A673 (cell line): ENCODE measurements at regions not wholly inside any gene's neighbourhood (a gene's known extent, or its start where the extent isn't known, plus 50 kb on each side); places are given as distances from the start of the nearest gene placed in this dataset.

ENCODE experiments used
- BruUV-seq: library from RNA; stranded (reverse); fragments of 400-500 nt; replicated peaks from 2 replicates; lab custom pipeline; 2021; lab: Mats Ljungman, UMichigan
- CTCF ChIA-PET: fragments of 300-600 bp; sonication (Branson Sonifier 250); formaldehyde crosslinking; loops from one replicate; lab custom pipeline; 2022; ENCODE audit warnings: antibody characterized with exemption; lab: Charles Lee
- POLR2A ChIA-PET: fragments of 300-600 bp; sonication (Branson Sonifier 250); formaldehyde crosslinking; loops from one replicate; lab custom pipeline; 2022; ENCODE audit warnings: antibody characterized with exemption; ENCODE audit not compliant: low non-redundant PET; lab: Charles Lee
- DNase-seq: peaks from one replicate; pipeline ENCODE4 v3.0.0-alpha.2; 2015; ENCODE audit warnings: low spot score
- H3K27ac ChIP-seq: fragments of 200-600 bp; sonication (generic); 2 replicates; pipeline ENCODE4 v1.5.1; 2016; ENCODE audit warnings: mixed run types, low read depth, mild to moderate bottlenecking, mixed read lengths, antibody characterized with exemption, low read length; ENCODE audit not compliant: poor library complexity, severe bottlenecking
- H3K27me3 ChIP-seq: fragments of 200-600 bp; sonication (generic); replicated peaks from 2 replicates; pipeline ENCODE4 v1.6.1; 2017; ENCODE audit warnings: mixed run types, low read depth, mild to moderate bottlenecking, mixed read lengths, antibody characterized with exemption, low read length; ENCODE audit not compliant: insufficient read depth, poor library complexity
- H3K36me3 ChIP-seq: fragments of 200-600 bp; sonication (generic); 2 replicates; pipeline ENCODE4 v1.6.1; 2016; ENCODE audit warnings: mixed run types, mild to moderate bottlenecking, mixed read lengths, antibody characterized with exemption, low read length; ENCODE audit not compliant: insufficient read depth, poor library complexity, severe bottlenecking
- H3K4me1 ChIP-seq: fragments of 200-600 bp; sonication (generic); 2 replicates; pipeline ENCODE4 v1.6.1; 2017; ENCODE audit warnings: mixed run types, mild to moderate bottlenecking, mixed read lengths, antibody characterized with exemption, low read length; ENCODE audit not compliant: insufficient read depth, poor library complexity, severe bottlenecking
- H3K4me3 ChIP-seq: fragments of 200-600 bp; sonication (generic); 2 replicates; pipeline ENCODE4 v1.5.1; 2016; ENCODE audit warnings: low read depth, mixed run types, mild to moderate bottlenecking, mixed read lengths, low read length; ENCODE audit not compliant: poor library complexity, severe bottlenecking
- H3K9me3 ChIP-seq: fragments of 200-600 bp; sonication (generic); 2 replicates; pipeline ENCODE4 v1.6.1; 2016; ENCODE audit warnings: mixed run types, low read depth, mild to moderate bottlenecking, mixed read lengths, antibody characterized with exemption, low read length; ENCODE audit not compliant: poor library complexity, severe bottlenecking
- EZH2 ChIP-seq: fragments of 200-600 bp; sonication (generic); IDR thresholded peaks from 2 replicates; pipeline ENCODE4 v1.6.1; 2017; ENCODE audit warnings: borderline replicate concordance, low read depth, mild to moderate bottlenecking, mixed read lengths, antibody characterized with exemption, low read length; ENCODE audit not compliant: poor library complexity, severe bottlenecking
- intact Hi-C: fragments of 100-400 bp; cut with micrococcal nuclease; formaldehyde crosslinking; loops from one replicate; pipeline ENCODE4 v1.10.0; 2022; ENCODE audit not compliant: unreplicated experiment
- TF ChIP-seq, protein P1 (sequence below): fragments of 300-800, 200-600 bp; sonication (generic); conservative IDR thresholded peaks from 2 replicates; pipeline ENCODE4 v1.5.1; 2017; ENCODE audit warnings: low read depth, mild to moderate bottlenecking, antibody characterized with exemption, low read length, moderate library complexity, mixed read lengths

DNA sequence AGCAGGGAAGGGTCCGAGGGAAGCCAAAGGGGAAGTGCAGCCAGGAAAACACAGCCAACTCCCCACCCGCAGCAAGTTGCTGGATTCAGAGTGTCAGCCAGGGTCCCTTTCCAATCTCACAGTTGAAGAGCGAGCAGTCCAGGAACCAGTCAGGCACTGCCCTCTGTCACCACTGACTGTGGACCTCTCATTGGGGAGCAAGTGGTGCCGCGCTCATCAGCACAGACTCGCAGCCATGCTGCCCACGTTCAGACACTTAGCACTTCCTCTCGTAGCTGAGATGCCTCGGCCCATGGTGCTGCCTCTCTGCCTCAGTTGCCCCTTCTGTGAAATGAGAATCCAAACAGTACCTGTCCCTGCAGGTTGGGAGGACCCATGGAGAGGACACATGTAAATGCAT, 123.6 kb upstream of the CHST15 start:
- BruUV-seq = no TSS peak
- Histone ChIP-seq H3K27me3 (no peaks in the 10 kb centered on the region), H3K36me3 (no peaks in the 10 kb centered on the region), H3K4me3 (no peak overlapping the region), H3K9me3 (no peaks in the 10 kb centered on the region), H3K4me1 (no peaks in the 10 kb centered on the region), H3K27ac (no peak overlapping the region)
- CTCF ChIA-PET = no interaction called here
- TF ChIP-seq EZH2 = no peak
- TF ChIP-seq, protein P1, sequence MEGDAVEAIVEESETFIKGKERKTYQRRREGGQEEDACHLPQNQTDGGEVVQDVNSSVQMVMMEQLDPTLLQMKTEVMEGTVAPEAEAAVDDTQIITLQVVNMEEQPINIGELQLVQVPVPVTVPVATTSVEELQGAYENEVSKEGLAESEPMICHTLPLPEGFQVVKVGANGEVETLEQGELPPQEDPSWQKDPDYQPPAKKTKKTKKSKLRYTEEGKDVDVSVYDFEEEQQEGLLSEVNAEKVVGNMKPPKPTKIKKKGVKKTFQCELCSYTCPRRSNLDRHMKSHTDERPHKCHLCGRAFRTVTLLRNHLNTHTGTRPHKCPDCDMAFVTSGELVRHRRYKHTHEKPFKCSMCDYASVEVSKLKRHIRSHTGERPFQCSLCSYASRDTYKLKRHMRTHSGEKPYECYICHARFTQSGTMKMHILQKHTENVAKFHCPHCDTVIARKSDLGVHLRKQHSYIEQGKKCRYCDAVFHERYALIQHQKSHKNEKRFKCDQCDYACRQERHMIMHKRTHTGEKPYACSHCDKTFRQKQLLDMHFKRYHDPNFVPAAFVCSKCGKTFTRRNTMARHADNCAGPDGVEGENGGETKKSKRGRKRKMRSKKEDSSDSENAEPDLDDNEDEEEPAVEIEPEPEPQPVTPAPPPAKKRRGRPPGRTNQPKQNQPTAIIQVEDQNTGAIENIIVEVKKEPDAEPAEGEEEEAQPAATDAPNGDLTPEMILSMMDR = no peak
- POLR2A ChIA-PET = no interaction called here
- no peak for DNase-seq
- intact Hi-C loops = no loop called here

DNA sequence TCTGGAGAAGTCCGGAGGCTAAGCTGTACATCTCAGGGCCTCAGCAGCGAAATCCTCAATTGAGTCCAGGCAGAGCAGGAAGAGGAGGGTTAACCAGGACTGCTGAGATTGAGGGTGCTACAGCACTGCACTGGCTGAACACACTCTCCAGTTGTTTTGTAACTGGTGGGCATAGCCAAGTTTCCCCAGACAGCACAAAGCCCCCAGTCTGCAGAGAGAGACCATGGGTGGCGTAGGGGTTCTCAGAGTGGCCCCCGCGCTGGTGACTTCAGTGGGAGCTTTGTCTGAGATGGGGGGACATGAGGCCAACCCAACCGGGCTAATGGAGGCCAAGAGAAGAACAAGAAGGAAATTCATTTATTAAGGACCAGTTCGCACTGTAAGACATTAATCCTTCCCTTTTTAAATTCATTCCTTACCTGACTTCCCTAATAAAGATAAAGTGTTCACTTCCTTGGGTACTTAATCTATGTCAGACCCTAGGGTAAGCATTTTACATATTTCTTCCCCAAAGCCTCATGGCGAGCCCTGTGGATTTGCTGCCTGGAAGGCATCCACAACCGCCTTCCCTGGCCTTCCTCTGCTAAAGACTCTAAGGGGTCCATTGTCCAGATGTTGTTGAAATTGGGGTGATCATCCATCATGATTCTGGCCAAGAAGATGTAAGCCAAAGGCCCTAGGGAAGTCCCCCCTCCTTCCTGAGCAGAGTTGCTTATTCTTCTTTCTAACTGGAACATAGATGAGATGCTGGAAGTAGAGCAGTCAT, 121.4 kb upstream of the CHST15 start:
- H3K36me3 ChIP-seq = no peaks in the 10 kb centered on the region
- POLR2A ChIA-PET = interaction anchor here (0.6 kb wide), 1 partner anchor 74 kb away, joined by 3 read pairs; no protein-coding TSS in a partner anchor
- no peaks in the 10 kb centered on the region for H3K27me3 ChIP-seq
- no TSS peak for BruUV-seq
- intact Hi-C loops = no loop called here
- H3K27ac ChIP-seq = no peak overlapping the region
- TF ChIP-seq, protein P1 = no peak
- TF ChIP-seq EZH2 = no peak
- no peak for DNase-seq
- no peak overlapping the region for H3K4me3 ChIP-seq
- H3K4me1 ChIP-seq = no peaks in the 10 kb centered on the region
- H3K9me3 ChIP-seq = no peaks in the 10 kb centered on the region
- CTCF ChIA-PET = no interaction called here

DNA sequence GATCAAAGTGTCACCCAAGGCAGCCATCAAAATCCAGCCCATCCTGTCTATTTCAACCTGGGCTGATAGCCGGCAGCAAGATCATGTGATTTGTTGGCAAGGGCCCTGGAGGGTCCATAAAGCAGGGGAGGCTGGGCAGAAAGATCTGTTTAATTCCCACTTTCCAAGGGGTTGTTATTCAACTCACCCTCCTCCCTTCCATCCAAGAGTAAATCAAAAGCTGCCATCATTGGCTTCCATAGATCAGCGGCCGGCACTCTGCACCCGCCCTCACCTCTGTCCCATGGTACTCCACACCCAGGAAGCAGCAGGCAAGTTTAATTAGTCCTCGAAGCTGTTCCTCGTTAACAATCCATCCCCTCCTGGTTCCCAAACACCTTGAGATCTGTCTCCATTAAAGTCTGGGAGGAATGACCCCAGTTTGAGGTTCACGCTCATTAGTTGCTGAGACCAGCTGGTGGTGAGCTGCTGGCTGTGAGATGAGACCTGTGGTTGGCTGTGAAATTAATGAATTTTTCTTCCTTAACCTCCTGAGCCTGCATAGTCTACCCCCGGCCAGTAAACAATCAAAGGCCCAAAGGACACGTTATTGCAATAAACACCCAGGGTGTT, 120.6 kb upstream of the CHST15 start:
- no peaks in the 10 kb centered on the region for H3K27me3 ChIP-seq
- ChIA-PET POLR2A (no interaction called here), CTCF (no interaction called here)

More for the DNA sequence above, 120.6 kb upstream of the CHST15 start:
- no peak for DNase-seq
- intact Hi-C loops = no loop called here
- no peaks in the 10 kb centered on the region for H3K9me3 ChIP-seq
- no peak overlapping the region for H3K4me3 ChIP-seq
- no TSS peak for BruUV-seq
- H3K36me3 ChIP-seq = no peaks in the 10 kb centered on the region
- H3K27ac ChIP-seq = no peak overlapping the region
- TF ChIP-seq EZH2 = no peak
- TF ChIP-seq, protein P1 = no peak
- H3K4me1 ChIP-seq = no peaks in the 10 kb centered on the region
